LNCAP (cell line): ENCODE measurements at regions not wholly inside any gene's neighbourhood (a gene's known extent, or its start where the extent isn't known, plus 50 kb on each side); places are given as distances from the start of the nearest gene placed in this dataset.

Experiments used
- TF ChIP-seq, protein P1 (sequence below): fragments of 450-650 bp; IDR thresholded peaks from 2 replicates; pipeline ENCODE4 v1.5.1; 2017; ENCODE audit warnings: mild to moderate bottlenecking

DNA sequence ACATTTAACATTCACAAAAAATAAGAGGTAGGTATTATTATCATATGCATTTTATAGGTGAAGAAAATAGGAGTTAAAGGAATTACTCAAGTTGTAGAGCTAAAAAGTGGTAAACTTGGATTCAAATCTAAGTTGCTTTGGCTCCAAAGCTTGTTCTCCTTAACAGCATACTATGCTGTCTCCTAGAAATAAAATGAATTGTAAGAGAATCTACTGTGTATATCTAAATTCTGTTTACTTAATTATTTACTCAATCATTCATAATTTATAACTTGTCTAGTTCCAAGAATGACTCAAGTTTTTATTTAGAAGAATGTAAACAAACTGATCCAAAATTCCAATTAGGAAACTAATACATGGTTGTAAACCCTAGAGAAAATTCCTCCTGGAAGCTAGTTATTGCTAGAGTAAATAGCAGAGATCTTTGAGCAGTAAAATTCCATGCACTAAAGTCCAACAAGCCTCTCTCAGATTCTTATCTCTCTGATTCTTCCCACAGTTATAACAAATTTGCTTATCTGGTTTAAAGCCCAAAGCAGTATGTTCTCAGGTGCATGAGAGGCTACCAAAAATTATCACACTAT is 132.5 kb upstream of the DPT start:
- TF ChIP-seq, protein P1, sequence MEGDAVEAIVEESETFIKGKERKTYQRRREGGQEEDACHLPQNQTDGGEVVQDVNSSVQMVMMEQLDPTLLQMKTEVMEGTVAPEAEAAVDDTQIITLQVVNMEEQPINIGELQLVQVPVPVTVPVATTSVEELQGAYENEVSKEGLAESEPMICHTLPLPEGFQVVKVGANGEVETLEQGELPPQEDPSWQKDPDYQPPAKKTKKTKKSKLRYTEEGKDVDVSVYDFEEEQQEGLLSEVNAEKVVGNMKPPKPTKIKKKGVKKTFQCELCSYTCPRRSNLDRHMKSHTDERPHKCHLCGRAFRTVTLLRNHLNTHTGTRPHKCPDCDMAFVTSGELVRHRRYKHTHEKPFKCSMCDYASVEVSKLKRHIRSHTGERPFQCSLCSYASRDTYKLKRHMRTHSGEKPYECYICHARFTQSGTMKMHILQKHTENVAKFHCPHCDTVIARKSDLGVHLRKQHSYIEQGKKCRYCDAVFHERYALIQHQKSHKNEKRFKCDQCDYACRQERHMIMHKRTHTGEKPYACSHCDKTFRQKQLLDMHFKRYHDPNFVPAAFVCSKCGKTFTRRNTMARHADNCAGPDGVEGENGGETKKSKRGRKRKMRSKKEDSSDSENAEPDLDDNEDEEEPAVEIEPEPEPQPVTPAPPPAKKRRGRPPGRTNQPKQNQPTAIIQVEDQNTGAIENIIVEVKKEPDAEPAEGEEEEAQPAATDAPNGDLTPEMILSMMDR = no peak

DNA sequence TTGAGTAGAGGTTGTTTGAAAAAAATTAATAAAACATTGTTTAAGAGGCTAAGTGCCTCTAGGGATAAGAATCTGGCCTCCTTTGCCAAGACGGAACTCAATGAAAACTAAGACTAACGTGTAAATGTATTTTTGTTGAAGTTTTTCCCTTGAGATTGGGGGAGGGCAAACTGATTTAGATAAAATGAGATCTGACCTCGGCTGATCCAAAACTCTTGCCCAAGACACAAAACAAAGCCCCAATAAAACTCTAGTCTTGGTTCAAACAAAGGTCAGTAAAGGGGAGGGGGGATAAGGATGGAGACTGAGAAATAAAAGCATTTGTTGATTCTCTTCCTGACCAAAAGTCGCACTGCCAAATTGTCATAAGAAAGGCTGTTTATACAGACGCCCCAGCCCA is 134.8 kb upstream of the DPT start:
- TF ChIP-seq, protein P1 = no peak

DNA sequence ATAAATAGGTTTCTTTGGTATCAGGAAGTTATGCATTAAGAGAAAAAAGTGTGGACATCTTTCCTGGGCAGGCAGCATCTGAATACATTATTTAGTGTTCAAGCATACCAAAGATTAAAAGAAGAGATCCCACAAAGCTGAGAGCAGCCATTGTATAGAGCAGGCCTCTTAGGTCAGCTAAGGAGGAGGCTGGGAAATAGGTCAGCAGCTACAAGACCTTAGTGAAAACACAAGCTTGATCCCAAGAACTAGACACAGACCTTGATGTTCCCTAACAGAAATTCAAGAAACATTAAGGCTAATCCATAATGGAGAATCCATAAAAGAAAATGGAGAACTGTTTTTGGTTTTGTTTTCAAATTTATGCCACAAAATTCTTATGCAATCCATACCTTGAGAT is 135.3 kb upstream of the DPT start:
- TF ChIP-seq, protein P1 = no peak

DNA sequence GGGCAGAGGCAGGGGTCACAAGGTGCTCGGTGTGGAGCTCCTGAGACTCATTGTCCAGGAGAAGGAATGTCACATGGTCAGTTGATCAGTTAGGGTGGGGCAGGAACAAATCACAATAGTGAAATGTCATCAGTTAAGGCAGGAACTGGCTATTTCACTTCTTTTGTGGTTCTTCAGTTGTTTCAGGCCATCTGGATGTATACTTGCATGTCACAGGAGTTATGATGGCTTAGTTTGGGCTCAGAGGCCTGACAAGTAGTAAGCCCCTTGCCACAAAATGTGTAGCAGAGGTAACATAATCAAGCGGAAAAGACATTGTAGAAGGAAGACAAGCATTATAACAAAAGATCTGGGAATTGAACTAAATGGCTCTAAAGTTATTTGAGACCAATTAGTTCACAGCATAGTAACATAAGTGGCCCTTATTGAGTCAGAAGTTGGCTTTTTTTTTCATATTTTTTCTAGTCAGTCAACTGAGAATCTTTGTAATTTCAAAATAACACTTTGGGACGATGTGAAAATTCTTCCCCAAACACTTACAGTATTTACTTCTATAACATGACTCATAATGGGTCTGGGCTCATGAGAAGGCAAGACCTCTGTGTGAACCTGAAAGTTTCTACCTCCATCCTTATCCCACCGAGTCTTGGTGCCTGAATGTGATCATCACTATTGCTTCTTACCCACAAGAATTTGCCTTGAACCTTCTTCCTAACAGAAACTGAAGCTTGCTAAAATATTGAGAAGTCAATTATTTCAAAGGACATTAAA is 137.0 kb upstream of the DPT start:
- TF ChIP-seq, protein P1 = no peak

DNA sequence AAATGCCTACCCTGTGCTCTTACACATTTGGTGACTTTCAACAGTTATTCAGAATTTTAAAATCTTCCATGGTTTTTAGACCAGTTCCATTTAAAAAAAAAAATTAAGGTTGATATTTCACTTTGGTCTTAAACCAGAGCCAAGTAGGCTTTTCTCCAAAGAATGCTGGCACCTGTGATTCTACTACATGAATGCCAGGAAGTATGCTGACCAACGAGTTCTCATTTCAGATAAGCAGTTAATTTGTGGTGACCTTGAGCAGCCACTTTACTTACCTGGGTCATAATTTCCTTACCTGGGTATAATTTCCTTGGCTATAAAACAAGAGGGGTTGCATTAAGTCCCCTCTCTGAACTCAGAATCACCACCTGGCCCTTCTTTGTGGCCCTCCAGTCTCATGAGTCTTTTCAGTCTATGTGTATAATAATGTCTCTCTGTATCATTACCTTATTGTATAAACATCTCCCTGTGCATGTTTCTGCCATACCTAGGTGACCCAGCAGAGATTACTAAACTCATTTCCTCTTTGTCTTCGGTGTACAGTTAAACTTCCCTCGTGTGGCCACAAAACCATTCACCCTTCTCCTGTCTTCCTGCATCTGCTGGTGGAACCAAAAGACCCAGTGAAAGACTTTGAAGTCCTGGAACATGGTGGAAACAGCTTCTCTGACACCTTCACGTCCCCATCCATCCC is 139.1 kb upstream of the DPT start:
- TF ChIP-seq, protein P1 = no peak

DNA sequence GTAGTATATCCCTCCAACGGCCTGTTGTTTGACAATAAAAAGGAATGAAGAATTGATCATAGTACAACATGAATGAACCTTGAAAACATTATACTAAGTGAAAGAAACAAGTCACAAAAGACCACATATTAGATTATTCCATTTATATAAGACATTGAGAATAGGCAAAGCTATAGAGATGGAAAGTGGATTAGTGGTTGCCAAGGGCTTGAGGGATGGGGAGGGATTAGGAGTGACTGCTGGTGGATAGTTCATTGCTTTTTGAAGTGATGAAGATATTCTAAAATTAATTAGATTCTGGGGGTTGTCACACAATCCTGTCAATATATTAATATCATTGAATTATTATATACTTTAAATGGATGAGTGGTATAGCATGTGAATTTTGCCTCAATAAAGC is 142.5 kb upstream of the DPT start:
- TF ChIP-seq, protein P1 = no peak

DNA sequence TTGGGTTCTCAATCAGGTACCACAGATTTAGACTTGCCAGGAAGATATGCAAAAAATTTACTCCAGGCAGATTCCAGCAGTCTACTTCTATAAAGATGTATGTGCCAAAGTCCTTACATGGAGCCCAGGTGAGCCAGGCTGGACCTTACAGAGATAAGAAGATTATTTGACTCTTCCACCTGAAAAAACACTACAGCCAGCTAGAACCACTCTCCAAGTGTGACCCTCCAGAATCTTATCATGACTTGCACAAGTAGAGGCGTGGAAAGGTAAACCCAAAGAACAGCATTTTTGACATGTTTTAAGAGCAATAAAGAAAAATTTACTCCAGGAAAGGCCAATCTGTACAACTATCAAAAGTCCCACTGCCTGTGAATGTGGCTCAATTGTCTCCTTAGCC is 146.8 kb upstream of the DPT start:
- TF ChIP-seq, protein P1 = no peak
